Lower leg skin (tissue), 3 donors: ENCODE measurements at regions not wholly inside any gene's neighbourhood (a gene's known extent, or its start where the extent isn't known, plus 50 kb on each side); places are given as distances from the start of the nearest gene placed in this dataset.

Experiments
- CTCF ChIP-seq, 3 donors: fragments of 450-650 bp; IDR thresholded peaks; one replicate each; pipeline ENCODE4 v1.5.1; 2016; ENCODE audit warnings: antibody characterized with exemption in 3 of 3, mild to moderate bottlenecking in 3 of 3, moderate library complexity in 2 of 3
- POLR2A ChIP-seq, 2 donors: fragments of 450-650 bp; IDR thresholded peaks; one replicate each; pipeline ENCODE4 v1.6.1; 2016 to 2017; ENCODE audit warnings: antibody characterized with exemption in 2 of 2, mild to moderate bottlenecking in 1 of 2, moderate library complexity in 1 of 2

- TF ChIP-seq CTCF (IDR thresholded peaks at IDR 0.05) (no peak), POLR2A (IDR thresholded peaks at IDR 0.05) (no peak)
Observed at GRCh38 chr1:83769072-83769471, 229.9 kb downstream of the TTLL7 start.
